ENCODE measurements at regions not wholly inside any gene's neighbourhood (a gene's known extent, or its start where the extent isn't known, plus 50 kb on each side); places are given as distances from the start of the nearest gene placed in this dataset.

GRCh38 chr4:123941306-123941705 is 544.7 kb downstream of the SPRY1 start:
- no peak for TF ChIP-seq POLR2A (IDR thresholded peaks at IDR 0.05)
- no peak for TF ChIP-seq CTCF (IDR thresholded peaks at IDR 0.05)
- no peak for TF ChIP-seq POLR2AphosphoS5 (IDR thresholded peaks at IDR 0.05)
- TF ChIP-seq EP300 (IDR thresholded peaks at IDR 0.05), result no peak

Measured in suprapubic skin (tissue), 4 donors.